Neuronal stem cell (in vitro differentiated cells): ENCODE measurements at regions not wholly inside any gene's neighbourhood (a gene's known extent, or its start where the extent isn't known, plus 50 kb on each side); places are given as distances from the start of the nearest gene placed in this dataset.

Source experiments
- DNase-seq: peaks from one replicate; pipeline ENCODE4 v3.0.0-alpha.2; 2013; ENCODE audit warnings: low spot score
- H2AFZ ChIP-seq: one replicate; pipeline ENCODE4 v1.6.1; 2013; ENCODE audit warnings: mild to moderate bottlenecking, low read length, inconsistent platforms
- H2AK5ac ChIP-seq: 2 replicates; pipeline ENCODE4 v1.6.1; 2013; ENCODE audit warnings: low read depth, mild to moderate bottlenecking, inconsistent platforms, low read length, moderate library complexity, mixed read lengths
- H2BK120ac ChIP-seq: 2 replicates; pipeline ENCODE4 v1.6.1; 2013; ENCODE audit warnings: low read depth, mild to moderate bottlenecking, inconsistent platforms, low read length, moderate library complexity, mixed read lengths
- H2BK12ac ChIP-seq: one replicate; pipeline ENCODE4 v1.6.1; 2013; ENCODE audit warnings: low read length, inconsistent platforms
- H2BK15ac ChIP-seq: 2 replicates; pipeline ENCODE4 v1.6.1; 2013; ENCODE audit warnings: mild to moderate bottlenecking, low read length, inconsistent platforms, mixed read lengths
- H2BK5ac ChIP-seq: one replicate; pipeline ENCODE4 v1.6.1; 2013; ENCODE audit warnings: inconsistent platforms, mild to moderate bottlenecking, low read length, moderate library complexity
- H3K14ac ChIP-seq: one replicate; pipeline ENCODE4 v1.6.1; 2013; ENCODE audit warnings: low read length, inconsistent platforms
- H3K18ac ChIP-seq: 2 replicates; pipeline ENCODE4 v1.6.1; 2013; ENCODE audit warnings: low read length, inconsistent platforms
- H3K23ac ChIP-seq: 2 replicates; pipeline ENCODE4 v1.6.1; 2013; ENCODE audit warnings: low read depth, mild to moderate bottlenecking, mixed read lengths, low read length, inconsistent platforms; ENCODE audit not compliant: poor library complexity
- H3K27ac ChIP-seq: replicated peaks from 3 replicates; pipeline ENCODE4 v1.5.1; 2013; ENCODE audit warnings: low read length, inconsistent platforms
- H3K27me3 ChIP-seq, 3 experiments: 2 replicates each; pipeline ENCODE4 v1.6.1; 2013; ENCODE audit warnings: low read length in 3 of 3, mild to moderate bottlenecking in 2 of 3, inconsistent platforms in 1 of 3, low read depth in 1 of 3, mixed read lengths in 1 of 3, moderate library complexity in 1 of 3; ENCODE audit not compliant: control insufficient read depth in 3 of 3, insufficient read depth in 3 of 3
- H3K36me3 ChIP-seq, 2 donors: replicated peaks in 1 of 2; 2 replicates each; pipeline ENCODE4 v1.6.1; 2013; ENCODE audit warnings: low read length in 2 of 2; ENCODE audit not compliant: control insufficient read depth in 2 of 2, insufficient read depth in 2 of 2
- H3K4ac ChIP-seq: 2 replicates; pipeline ENCODE4 v1.6.1; 2013; ENCODE audit warnings: inconsistent platforms, mild to moderate bottlenecking, low read length, moderate library complexity
- H3K4me1 ChIP-seq, 2 donors: 1 replicate in 1 of 2; 2 replicates in 1 of 2; pipeline ENCODE4 v1.6.1; 2013; ENCODE audit warnings: low read length in 2 of 2, low read depth in 1 of 2; ENCODE audit not compliant: control insufficient read depth in 2 of 2, insufficient read depth in 1 of 2
- H3K4me2 ChIP-seq: one replicate; pipeline ENCODE4 v1.6.1; 2013; ENCODE audit warnings: mild to moderate bottlenecking, low read length, inconsistent platforms; ENCODE audit not compliant: insufficient read depth, poor library complexity, severe bottlenecking
- H3K4me3 ChIP-seq, 2 donors: 2 replicates each; pipeline ENCODE4 v1.5.1; 2013; ENCODE audit warnings: low read length in 2 of 2, mild to moderate bottlenecking in 2 of 2, inconsistent platforms in 1 of 2, moderate library complexity in 1 of 2
- H3K79me1 ChIP-seq: one replicate; pipeline ENCODE4 v1.6.1; 2013; ENCODE audit warnings: low read depth, mild to moderate bottlenecking, inconsistent platforms, low read length, moderate library complexity
- H3K9ac ChIP-seq: one replicate; pipeline ENCODE4 v1.6.1; 2013; ENCODE audit warnings: mild to moderate bottlenecking, low read depth, low read length, inconsistent platforms; ENCODE audit not compliant: poor library complexity
- H3K9me3 ChIP-seq, 2 donors: replicated peaks in 1 of 2; 2 replicates each; pipeline versions ENCODE3 to v1.6.1; 2013; ENCODE audit warnings: low read length in 2 of 2, mild to moderate bottlenecking in 2 of 2, inconsistent platforms in 1 of 2, low read depth in 1 of 2, mixed read lengths in 1 of 2, moderate library complexity in 1 of 2; ENCODE audit not compliant: control insufficient read depth in 2 of 2, insufficient read depth in 1 of 2
- H4K8ac ChIP-seq: one replicate; pipeline ENCODE4 v1.6.1; 2013; ENCODE audit warnings: low read depth, mild to moderate bottlenecking, inconsistent platforms, low read length, moderate library complexity
- H4K91ac ChIP-seq: one replicate; pipeline ENCODE4 v1.6.1; 2013; ENCODE audit warnings: low read length, low read depth, mild to moderate bottlenecking, inconsistent platforms; ENCODE audit not compliant: poor library complexity
- WGBS, 2 donors: extraction: QIAGEN DNeasy Blood & Tissue Kit; methylation state at CpG; one replicate each; pipeline ENCODE4 v1.1.7; 2013; ENCODE audit warnings: missing lambda C conversion rate in 2 of 2, mixed read lengths in 1 of 2; ENCODE audit not compliant: insufficient read length in 2 of 2, insufficient replicate concordance in 1 of 2; ENCODE audit errors: extremely low coverage in 2 of 2; 5-methylcytosine and 5-hydroxymethylcytosine counted together

- H4K8ac ChIP-seq, result no peak overlapping the region
- H2BK120ac ChIP-seq, result no peak overlapping the region
- no peak overlapping the region for H2BK12ac ChIP-seq
- no peak overlapping the region for H4K91ac ChIP-seq
- H3K79me1 ChIP-seq, result no peaks in the 10 kb centered on the region
- no peak overlapping the region for H3K23ac ChIP-seq
- H3K27me3 ChIP-seq, result no peaks in the 10 kb centered on the region
- H2AK5ac ChIP-seq, result no peak overlapping the region
- H3K4me1 ChIP-seq, result peaks cover 3 to 4% of the 10 kb centered on the region in 2 donors
- H3K14ac ChIP-seq, result no peak overlapping the region
- WGBS, 2 donors, result no CpG with 5 or more reads among the region's 3 CpGs
- no peaks in the 10 kb centered on the region for H3K9me3 ChIP-seq
- no peak overlapping the region for H3K18ac ChIP-seq
- H3K27ac ChIP-seq, result no peak overlapping the region
- no peak overlapping the region for H2BK5ac ChIP-seq
- H3K4me3 ChIP-seq, result no peak overlapping the region
- H3K4ac ChIP-seq, result no peak overlapping the region
- H3K9ac ChIP-seq, result no peak overlapping the region
- H3K36me3 ChIP-seq, result no peaks in the 10 kb centered on the region
- DNase-seq, result no peak
- peak overlapping the region; percentile 5 for H2AFZ ChIP-seq
- H3K4me2 ChIP-seq, result no peak overlapping the region
- H2BK15ac ChIP-seq, result no peak overlapping the region
These were observed 67.7 kb upstream of the ATG10 start for GRCh38 chr5:81904166-81904565.

GRCh38 chr5:81901586-81901985, 70.2 kb upstream of the ATG10 start:
- Histone ChIP-seq H3K9me3 (no peaks in the 10 kb centered on the region), H3K4me2 (no peak overlapping the region), H2BK120ac (no peak overlapping the region), H3K36me3 (no peaks in the 10 kb centered on the region), H3K27me3 (no peaks in the 10 kb centered on the region), H3K4ac (no peak overlapping the region), H2AK5ac (no peak overlapping the region), H3K23ac (no peak overlapping the region), H2BK12ac (no peak overlapping the region), H3K4me3 (no peak overlapping the region), H4K91ac (no peak overlapping the region), H3K79me1 (no peaks in the 10 kb centered on the region), H3K14ac (no peak overlapping the region), H2BK15ac (no peak overlapping the region), H2AFZ (peak overlapping the region; percentile 58), H2BK5ac (no peak overlapping the region), H3K27ac (no peak overlapping the region), H3K9ac (no peak overlapping the region), H4K8ac (no peak overlapping the region), H3K18ac (peak overlapping the region; percentile 57), H3K4me1 (peaks cover 0 to 2% of the 10 kb centered on the region in 2 donors)
- no peak for DNase-seq
- WGBS, 2 donors, result no CpG with 5 or more reads among the region's 10 CpGs

GRCh38 chr5:81899123-81899522, 72.7 kb upstream of the ATG10 start:
- H3K14ac ChIP-seq, result no peak overlapping the region
- DNase-seq, result no peak
- no peaks in the 10 kb centered on the region for H3K9me3 ChIP-seq
- no peak overlapping the region for H2BK15ac ChIP-seq
- no peak overlapping the region for H3K9ac ChIP-seq
- no peak overlapping the region for H4K8ac ChIP-seq
- no peak overlapping the region for H3K27ac ChIP-seq
- H3K18ac ChIP-seq, result no peak overlapping the region
- no peaks in the 10 kb centered on the region for H3K79me1 ChIP-seq
- H4K91ac ChIP-seq, result no peak overlapping the region
- H3K4me1 ChIP-seq, result no peaks in the 10 kb centered on the region
- no peak overlapping the region for H3K4me3 ChIP-seq
- H3K23ac ChIP-seq, result no peak overlapping the region
- no peak overlapping the region for H2BK12ac ChIP-seq
- no peak overlapping the region for H2AK5ac ChIP-seq
- WGBS, 2 donors, result no CpG with 5 or more reads among the region's 2 CpGs
- no peak overlapping the region for H3K4me2 ChIP-seq
- no peaks in the 10 kb centered on the region for H3K36me3 ChIP-seq
- H3K27me3 ChIP-seq, result no peaks in the 10 kb centered on the region
- H2BK120ac ChIP-seq, result no peak overlapping the region
- H2BK5ac ChIP-seq, result no peak overlapping the region
- no peak overlapping the region for H3K4ac ChIP-seq
- H2AFZ ChIP-seq, result no peak overlapping the region

GRCh38 chr5:81898403-81898802, 73.4 kb upstream of the ATG10 start:
- Histone ChIP-seq H3K27me3 (no peaks in the 10 kb centered on the region), H3K79me1 (no peaks in the 10 kb centered on the region), H2BK5ac (no peak overlapping the region), H3K4me1 (no peaks in the 10 kb centered on the region), H3K9me3 (peaks cover 0 to 2% of the 10 kb centered on the region in 2 donors), H4K91ac (no peak overlapping the region), H3K4me3 (no peak overlapping the region), H2BK12ac (no peak overlapping the region), H3K23ac (no peak overlapping the region), H3K4ac (no peak overlapping the region), H2BK120ac (no peak overlapping the region), H3K9ac (no peak overlapping the region), H3K4me2 (no peak overlapping the region), H3K14ac (no peak overlapping the region), H3K36me3 (no peaks in the 10 kb centered on the region), H2AK5ac (no peak overlapping the region), H2BK15ac (no peak overlapping the region), H3K27ac (no peak overlapping the region), H4K8ac (no peak overlapping the region), H2AFZ (no peak overlapping the region), H3K18ac (no peak overlapping the region)
- WGBS, 2 donors, result no CpG with 5 or more reads among the region's 2 CpGs
- DNase-seq, result no peak
